ENCODE measurements at regions not wholly inside any gene's neighbourhood (a gene's known extent, or its start where the extent isn't known, plus 50 kb on each side); places are given as distances from the start of the nearest gene placed in this dataset.

GRCh38 chr3:163671201-163671600 lies 1407.1 kb downstream of the SI start:
- intact Hi-C loops (cut with DNase I) = no loop called here
- Histone ChIP-seq H3K4me1 (no peaks in the 10 kb centered on the region), H3K27ac (no peak overlapping the region), H3K4me3 (no peak overlapping the region), H3K36me3 (no peaks in the 10 kb centered on the region), H3K27me3 (no peaks in the 10 kb centered on the region), H3K9me3 (no peaks in the 10 kb centered on the region)
- WGBS (ENCODE audit: insufficient coverage, low coverage, low lambda C conversion rate, missing lambda C conversion rate) = 33% methylated on average over 1 of the region's 3 CpGs
- DNase-seq = no peak
- TF ChIP-seq CTCF (IDR thresholded peaks at IDR 0.05) (no peak), POLR2A (IDR thresholded peaks at IDR 0.05) (no peak)
- no peak for ATAC-seq

GRCh38 chr3:163664466-163664865 lies 1413.8 kb downstream of the SI start:
- Histone ChIP-seq H3K9me3 (no peaks in the 10 kb centered on the region), H3K36me3 (no peaks in the 10 kb centered on the region), H3K27me3 (no peaks in the 10 kb centered on the region), H3K4me1 (no peaks in the 10 kb centered on the region), H3K4me3 (no peak overlapping the region), H3K27ac (no peak overlapping the region)
- no peak for TF ChIP-seq CTCF (IDR thresholded peaks at IDR 0.05)
- no peak for TF ChIP-seq POLR2A (IDR thresholded peaks at IDR 0.05)
- ATAC-seq = no peak
- DNase-seq = no peak
- WGBS (ENCODE audit: insufficient coverage, low coverage, low lambda C conversion rate, missing lambda C conversion rate) = 78% methylated on average over 2 of the region's 2 CpGs
- intact Hi-C loops (cut with DNase I) = no loop called here

- H3K36me3 ChIP-seq = no peaks in the 10 kb centered on the region
- no peak overlapping the region for H3K4me3 ChIP-seq
- DNase-seq = no peak
- intact Hi-C loops (cut with DNase I) = no loop called here
- H3K4me1 ChIP-seq = no peaks in the 10 kb centered on the region
- no peaks in the 10 kb centered on the region for H3K27me3 ChIP-seq
- H3K27ac ChIP-seq = no peak overlapping the region
- no peaks in the 10 kb centered on the region for H3K9me3 ChIP-seq
- 65% methylated on average over 2 of the region's 2 CpGs for WGBS (ENCODE audit: insufficient coverage, low coverage, low lambda C conversion rate, missing lambda C conversion rate)
- TF ChIP-seq POLR2A (IDR thresholded peaks at IDR 0.05) (no peak), CTCF (IDR thresholded peaks at IDR 0.05) (no peak)
- ATAC-seq = no peak
Observed at GRCh38 chr3:163657088-163657487, 1421.2 kb downstream of the SI start.

GRCh38 chr3:163655021-163655420 lies 1423.3 kb downstream of the SI start:
- DNase-seq (no peak), ATAC-seq (peak in 1 of 4 donors; percentile 31)
- intact Hi-C loops (cut with DNase I) = no loop called here
- TF ChIP-seq POLR2A (IDR thresholded peaks at IDR 0.05) = no peak
- no peak for TF ChIP-seq CTCF (IDR thresholded peaks at IDR 0.05)
- Histone ChIP-seq H3K27me3 (no peaks in the 10 kb centered on the region), H3K4me3 (no peak overlapping the region), H3K27ac (no peak overlapping the region), H3K36me3 (no peaks in the 10 kb centered on the region), H3K4me1 (no peaks in the 10 kb centered on the region), H3K9me3 (no peaks in the 10 kb centered on the region)
- 84% methylated on average over 3 of the region's 11 CpGs for WGBS (ENCODE audit: insufficient coverage, low coverage, low lambda C conversion rate, missing lambda C conversion rate)

GRCh38 chr3:163644172-163644571 lies 1434.1 kb downstream of the SI start:
- Histone ChIP-seq H3K4me1 (no peaks in the 10 kb centered on the region), H3K4me3 (no peak overlapping the region), H3K36me3 (no peaks in the 10 kb centered on the region), H3K9me3 (no peaks in the 10 kb centered on the region), H3K27ac (no peak overlapping the region), H3K27me3 (no peaks in the 10 kb centered on the region)
- ATAC-seq = no peak
- DNase-seq = no peak
- WGBS (ENCODE audit: insufficient coverage, low coverage, low lambda C conversion rate, missing lambda C conversion rate) = 41% methylated on average over 3 of the region's 3 CpGs
- TF ChIP-seq POLR2A (IDR thresholded peaks at IDR 0.05) = no peak
- TF ChIP-seq CTCF (IDR thresholded peaks at IDR 0.05) = no peak
- intact Hi-C loops (cut with DNase I) = no loop called here
